ENCODE measurements at regions not wholly inside any gene's neighbourhood (a gene's known extent, or its start where the extent isn't known, plus 50 kb on each side); places are given as distances from the start of the nearest gene placed in this dataset.

DNA sequence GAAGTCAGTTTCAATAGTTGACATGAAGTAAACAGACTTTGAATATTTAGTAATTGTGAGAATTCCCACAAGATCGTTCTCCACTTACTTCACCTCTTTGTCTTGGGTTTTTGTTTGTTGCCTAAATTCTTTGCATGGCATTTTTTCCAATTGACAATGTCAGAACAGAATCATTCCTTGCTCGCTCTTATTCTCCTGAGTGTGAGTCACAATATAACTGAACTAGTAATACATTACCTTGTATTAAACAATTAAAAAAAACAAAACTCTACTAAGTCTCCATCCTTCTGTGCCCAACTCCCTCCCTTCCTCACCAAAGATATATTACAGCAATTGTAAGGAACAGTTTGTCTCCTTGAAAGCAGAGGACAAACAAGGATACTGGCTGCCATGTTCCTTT is 638.8 kb upstream of the NOVA1 start:
- Histone ChIP-seq H3K36me3 (ENCODE audit: control insufficient read depth, insufficient read depth, low read length) (no peaks in the 10 kb centered on the region), H3K9me3 (ENCODE audit: control insufficient read depth, insufficient read depth, low read depth, low read length) (no peaks in the 10 kb centered on the region), H3K27me3 (ENCODE audit: control insufficient read depth, insufficient read depth, low read length) (no peaks in the 10 kb centered on the region), H3K27ac (ENCODE audit: low read length) (no peak overlapping the region), H3K4me3 (ENCODE audit: low read depth in 2 of 2, low read length in 2 of 2) (no peak overlapping the region), H3K4me1 (ENCODE audit: control insufficient read depth, insufficient read depth, low read length) (no peaks in the 10 kb centered on the region)
- intact Hi-C loops (cut with micrococcal nuclease; ENCODE audit: unreplicated experiment) = no loop called here
- TF ChIP-seq SIN3A (IDR thresholded peaks at IDR 0.05; ENCODE audit: borderline replicate concordance, insufficient read depth, low read depth, low read length) (no peak), POLR2AphosphoS5 (IDR thresholded peaks at IDR 0.05; ENCODE audit: low read depth, low read length) (no peak), REST (IDR thresholded peaks at IDR 0.05; ENCODE audit: insufficient read depth in 1 of 2, low read depth in 2 of 2, low read length in 1 of 2) (no peak), CTCF (IDR thresholded peaks at IDR 0.05) (no peak), TCF7L2 (IDR thresholded peaks at IDR 0.05; ENCODE audit: low read depth, low read length) (no peak)
- in situ Hi-C loops (cut with HindIII; ENCODE audit: low pct_unique_long_range_greater_than_20kb, low sequenced_read_pairs) = no loop called here
- ChIA-PET CTCF (no interaction called here), POLR2A (no interaction called here)
- BruUV-seq (replicated peaks) = no TSS peak
- ATAC-seq (no peak), DNase-seq (ENCODE audit: low read depth, low spot score) (no peak)

- Histone ChIP-seq H3K9me3 (ENCODE audit: control insufficient read depth, insufficient read depth, low read depth, low read length) (no peaks in the 10 kb centered on the region), H3K36me3 (ENCODE audit: control insufficient read depth, insufficient read depth, low read length) (no peaks in the 10 kb centered on the region), H3K4me1 (ENCODE audit: control insufficient read depth, insufficient read depth, low read length) (no peaks in the 10 kb centered on the region), H3K27ac (ENCODE audit: low read length) (no peak overlapping the region), H3K4me3 (ENCODE audit: low read depth in 2 of 2, low read length in 2 of 2) (no peak overlapping the region), H3K27me3 (ENCODE audit: control insufficient read depth, insufficient read depth, low read length) (no peaks in the 10 kb centered on the region)
- no peak for TF ChIP-seq CTCF (IDR thresholded peaks at IDR 0.05)
- no peak for TF ChIP-seq REST (IDR thresholded peaks at IDR 0.05; ENCODE audit: insufficient read depth in 1 of 2, low read depth in 2 of 2, low read length in 1 of 2)
- no peak for TF ChIP-seq SIN3A (IDR thresholded peaks at IDR 0.05; ENCODE audit: borderline replicate concordance, insufficient read depth, low read depth, low read length)
- no peak for TF ChIP-seq POLR2AphosphoS5 (IDR thresholded peaks at IDR 0.05; ENCODE audit: low read depth, low read length)
- TF ChIP-seq TCF7L2 (IDR thresholded peaks at IDR 0.05; ENCODE audit: low read depth, low read length) = no peak
- intact Hi-C loops (cut with micrococcal nuclease; ENCODE audit: unreplicated experiment) (no loop called here), in situ Hi-C loops (cut with HindIII; ENCODE audit: low pct_unique_long_range_greater_than_20kb, low sequenced_read_pairs) (no loop called here)
- ChIA-PET CTCF (no interaction called here), POLR2A (no interaction called here)
- ATAC-seq (no peak), DNase-seq (ENCODE audit: low read depth, low spot score) (no peak)
- BruUV-seq (replicated peaks) = no TSS peak
Observed at GRCh38 chr14:27242874-27243273, 645.0 kb upstream of the NOVA1 start.
